Renal cortical epithelial cell (primary cell): ENCODE measurements at regions not wholly inside any gene's neighbourhood (a gene's known extent, or its start where the extent isn't known, plus 50 kb on each side); places are given as distances from the start of the nearest gene placed in this dataset.
"Not testable (repeated sequence)": the region's sequence is repeated elsewhere in the genome, so short reads cannot be mapped to it uniquely, and the experiment has no call there.

Experiments
- DNase-seq: peaks from one replicate; pipeline ENCODE4 v3.0.0-alpha.2; 2011; ENCODE audit warnings: low read depth

DNA sequence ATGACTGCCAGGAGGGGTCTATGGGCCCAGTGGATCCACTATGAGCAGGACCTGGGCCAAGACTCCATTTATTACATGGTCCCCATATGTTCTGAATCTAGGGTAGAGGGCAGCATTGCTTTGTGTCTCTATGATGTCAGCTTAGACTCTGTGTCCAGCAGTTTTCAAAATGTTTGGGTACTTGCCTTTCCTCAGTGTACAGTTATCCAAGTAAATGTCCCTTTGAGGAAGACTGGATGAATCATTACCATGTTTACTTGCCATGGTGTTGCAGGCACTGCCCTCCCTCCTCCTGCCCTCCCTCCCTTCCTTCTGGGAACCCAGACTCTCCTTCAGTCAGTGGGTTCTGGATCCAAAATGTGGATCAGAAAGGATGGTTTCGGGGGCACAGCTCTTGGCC lies 108.6 kb downstream of the NRN1 start:
- no peak for DNase-seq

DNA sequence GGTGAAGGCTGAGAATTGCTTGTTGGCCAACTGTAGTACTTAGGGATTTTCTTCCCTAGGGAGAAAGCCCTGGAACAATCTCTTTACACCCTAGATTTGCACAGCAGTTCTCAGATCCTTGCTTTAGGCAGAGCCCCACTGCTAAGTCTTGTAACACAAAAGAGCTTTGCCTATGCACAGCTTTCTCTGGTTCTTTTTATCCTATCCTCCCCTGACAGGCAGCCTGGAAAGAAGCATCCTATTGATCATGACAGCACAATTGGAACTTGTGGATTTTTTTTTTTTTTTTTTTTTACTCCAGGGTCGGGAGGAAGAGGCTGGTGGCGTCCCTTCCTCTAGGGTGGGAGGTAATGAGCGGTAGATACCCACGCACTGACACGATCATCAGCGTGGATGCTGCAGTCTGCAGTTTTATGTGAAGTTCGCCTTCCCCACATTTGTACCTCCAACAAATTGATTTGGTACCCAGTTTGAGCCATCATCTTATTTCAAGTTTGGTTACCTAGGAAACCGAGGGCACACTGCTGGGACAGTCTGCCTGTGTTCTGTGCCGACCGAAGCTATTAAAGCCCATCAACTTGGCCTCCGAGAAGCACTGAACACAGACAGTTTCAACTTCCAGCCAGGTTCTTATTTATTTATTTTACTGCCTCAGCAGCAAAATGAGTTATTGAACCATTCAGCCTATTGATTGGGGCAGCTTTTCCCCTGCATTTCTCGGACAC lies 110.1 kb downstream of the NRN1 start:
- no peak for DNase-seq

DNA sequence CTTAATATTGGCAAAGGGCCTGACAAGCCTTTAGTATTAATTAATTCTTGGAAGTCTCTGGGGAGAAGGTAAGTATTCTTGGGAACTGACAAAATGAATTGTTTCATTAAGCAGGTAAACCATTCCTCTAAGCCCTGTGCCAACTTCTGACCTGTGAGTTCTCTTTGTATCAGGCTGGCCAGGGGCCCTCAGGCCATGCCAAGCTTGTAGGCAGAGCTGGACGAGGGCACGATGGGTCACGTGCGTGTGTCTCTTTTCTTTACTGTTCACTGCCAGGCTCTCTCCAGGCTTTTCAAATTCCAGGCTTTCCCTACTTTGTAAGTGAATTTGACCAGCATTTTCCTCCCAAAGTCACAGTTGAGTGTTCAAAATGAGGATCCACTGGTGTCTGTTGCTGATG lies 112.4 kb downstream of the NRN1 start:
- no peak for DNase-seq

DNA sequence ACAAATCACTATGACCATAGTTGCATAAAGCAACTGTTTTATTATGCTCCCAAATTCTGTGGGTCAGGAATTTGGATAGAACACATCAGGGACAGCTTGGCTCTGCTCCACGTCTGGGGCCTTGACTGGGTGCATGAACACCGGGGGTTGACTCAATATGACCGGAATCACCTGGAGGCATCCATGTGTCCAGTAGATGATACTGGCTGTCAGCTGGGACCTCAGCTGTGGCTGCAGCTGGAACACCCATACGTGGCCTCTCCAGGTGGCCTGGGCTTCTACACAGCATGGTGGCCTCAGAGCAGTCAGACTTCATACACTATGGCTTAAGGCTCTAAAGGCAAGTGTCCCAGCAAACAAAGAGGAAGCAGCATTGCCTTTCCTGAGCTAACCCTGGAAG lies 113.4 kb downstream of the NRN1 start:
- no peak for DNase-seq

DNA sequence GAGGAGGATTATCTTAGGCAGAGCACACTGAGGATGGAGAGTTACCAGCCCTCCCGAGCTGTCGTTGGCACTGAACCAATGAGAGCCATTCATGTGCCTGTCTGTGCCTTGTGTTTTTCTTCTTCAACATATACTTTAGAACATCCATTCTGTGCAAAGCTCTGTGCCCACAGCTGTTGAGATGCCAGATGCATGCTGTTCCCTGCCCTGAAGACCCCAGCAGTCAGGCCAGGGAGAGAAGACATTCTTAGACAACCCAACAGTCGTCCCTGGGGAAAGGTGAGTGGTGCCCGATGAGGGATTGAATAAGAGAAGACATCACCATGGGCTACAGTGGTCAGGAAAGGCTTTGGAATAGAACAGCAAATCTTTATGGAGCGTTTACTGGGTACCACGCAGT lies 114.1 kb downstream of the NRN1 start:
- no peak for DNase-seq

DNA sequence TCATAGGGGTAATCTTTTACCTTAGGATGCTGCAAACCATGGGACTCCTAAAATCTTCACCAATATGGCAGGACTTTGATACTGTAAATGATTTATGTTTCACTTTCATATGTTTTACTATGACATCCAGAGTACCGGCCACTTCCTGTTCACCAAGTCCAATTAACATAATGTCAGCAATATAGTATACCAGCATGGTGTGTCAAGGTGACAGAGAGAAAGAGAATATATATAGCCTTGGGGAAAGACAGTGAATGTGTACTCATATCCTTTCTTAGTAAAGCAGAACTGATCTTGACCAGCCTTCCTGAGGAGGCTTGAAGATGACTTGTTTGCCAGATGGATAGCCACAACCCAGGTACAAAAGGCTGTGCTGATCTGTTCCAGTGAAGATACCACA lies 127.9 kb downstream of the NRN1 start:
- DNase-seq: no peak

DNA sequence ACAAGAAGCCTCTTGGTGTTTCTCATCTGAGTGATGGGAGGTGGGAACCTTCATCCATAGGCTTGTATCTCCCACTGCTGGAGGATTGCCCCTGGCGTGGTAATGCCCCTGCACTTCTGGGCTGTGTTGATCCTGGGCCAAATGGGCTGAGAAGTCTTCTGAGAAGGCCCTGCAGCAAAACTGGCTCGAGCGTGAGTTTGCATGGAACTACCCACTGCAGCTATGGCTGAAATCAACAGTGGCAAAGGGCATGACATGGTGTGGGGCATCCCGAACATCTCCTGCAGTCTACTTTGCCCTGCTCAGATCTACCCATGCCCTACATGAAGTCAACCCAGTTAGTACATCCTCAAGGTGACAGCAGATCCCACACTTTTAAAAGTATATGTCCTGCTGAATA lies 130.6 kb downstream of the NRN1 start:
- DNase-seq: no peak

DNA sequence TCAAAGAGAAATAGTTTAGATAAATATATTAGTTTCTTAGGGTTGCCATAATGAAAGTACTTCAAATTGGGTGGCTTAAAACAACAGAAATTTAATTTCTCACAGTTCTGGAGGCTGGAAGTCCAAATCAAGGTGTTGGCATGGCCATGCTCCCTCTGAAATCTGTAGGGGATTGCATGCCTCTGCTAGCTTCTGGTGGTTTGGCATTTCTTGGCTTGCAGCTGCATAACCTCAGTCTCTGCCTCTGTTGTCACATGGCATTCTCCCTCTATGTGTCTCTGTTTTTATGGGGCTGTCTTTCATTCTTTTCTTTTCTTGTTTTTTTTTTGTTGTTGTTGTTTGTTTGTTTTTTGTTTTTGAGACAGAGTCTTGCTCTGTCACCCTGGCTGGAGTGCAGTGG lies 132.7 kb downstream of the NRN1 start:
- DNase-seq: not testable (repeated sequence)

DNA sequence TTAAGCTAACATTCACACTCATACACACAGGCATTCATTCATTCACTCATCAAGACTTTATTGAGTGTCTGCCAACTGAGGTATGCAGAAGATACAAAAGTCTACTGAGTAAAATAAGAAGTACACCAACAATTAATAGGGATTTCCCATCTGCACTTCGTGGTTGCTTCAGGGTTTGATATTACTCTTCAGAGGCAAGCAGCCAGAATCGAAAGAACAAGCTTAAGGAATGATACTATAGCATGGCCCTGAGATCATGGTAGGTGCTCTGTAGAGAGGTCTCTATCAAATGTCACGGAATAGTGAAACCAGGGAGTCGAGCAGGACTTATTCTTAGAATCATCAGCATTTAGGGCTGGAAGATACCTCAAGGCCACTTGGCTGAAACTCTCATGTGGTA lies 135.4 kb downstream of the NRN1 start:
- DNase-seq: no peak

DNA sequence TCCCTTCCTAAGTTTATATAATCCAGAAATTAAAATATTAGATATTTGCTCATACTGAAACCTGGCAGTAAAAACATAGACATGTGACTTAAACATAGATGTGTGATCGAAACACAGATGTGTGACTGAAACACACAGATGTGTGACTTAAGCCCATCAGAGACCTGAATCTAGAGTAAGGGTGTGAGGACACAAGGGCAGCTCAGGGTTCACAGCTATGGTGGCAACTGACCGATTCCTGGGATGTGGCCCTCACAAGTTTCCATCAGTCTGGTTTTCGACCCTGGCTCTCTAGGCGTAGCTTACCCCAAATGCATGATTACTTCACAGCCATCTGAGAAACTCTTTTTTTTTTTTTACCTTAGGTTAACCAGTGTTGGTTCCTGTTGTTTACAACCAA lies 137.0 kb downstream of the NRN1 start:
- DNase-seq: no peak

DNA sequence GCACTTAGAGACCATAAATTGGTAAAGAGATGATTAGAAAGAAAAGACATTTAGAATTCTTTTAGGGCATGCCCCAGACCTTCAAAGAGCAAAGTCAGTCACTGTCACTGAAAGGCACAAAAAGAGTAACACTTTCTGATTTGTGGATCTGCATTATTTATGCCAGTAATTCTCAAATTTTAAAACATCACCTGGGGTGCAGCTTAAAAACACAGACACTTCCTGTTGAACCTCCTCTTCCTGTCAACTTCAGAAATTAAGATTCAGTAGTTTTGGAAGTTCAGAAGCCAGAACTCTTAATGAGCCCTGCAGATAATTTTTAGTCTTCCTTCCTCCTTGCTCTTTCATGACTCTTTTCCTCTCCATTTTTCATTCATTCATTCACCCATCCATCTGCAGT lies 137.5 kb downstream of the NRN1 start:
- no peak for DNase-seq

DNA sequence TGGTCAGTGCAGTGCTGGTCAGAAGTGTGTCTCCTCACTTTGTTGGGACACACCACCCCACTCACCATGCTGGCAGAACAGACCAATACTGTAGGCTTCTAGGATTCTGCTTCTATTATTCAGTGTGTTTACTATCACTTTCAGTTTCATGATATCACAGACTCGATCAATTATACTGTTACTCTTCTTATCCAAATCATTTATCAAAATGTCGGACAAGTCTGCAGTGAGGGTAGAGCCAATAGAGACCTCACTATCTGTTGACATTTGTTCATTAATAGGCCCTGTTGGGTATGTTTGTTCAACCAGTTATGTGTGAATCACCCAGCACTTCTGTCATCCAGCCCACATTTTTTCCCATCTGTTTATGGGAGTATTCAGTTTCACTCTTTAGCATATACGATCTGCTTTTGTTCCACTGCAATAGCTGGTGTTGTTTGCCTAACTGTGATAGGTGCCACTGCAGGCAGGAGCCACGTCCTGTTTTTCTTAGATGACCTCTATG lies 140.1 kb downstream of the NRN1 start:
- peak; percentile 72 for DNase-seq

DNA sequence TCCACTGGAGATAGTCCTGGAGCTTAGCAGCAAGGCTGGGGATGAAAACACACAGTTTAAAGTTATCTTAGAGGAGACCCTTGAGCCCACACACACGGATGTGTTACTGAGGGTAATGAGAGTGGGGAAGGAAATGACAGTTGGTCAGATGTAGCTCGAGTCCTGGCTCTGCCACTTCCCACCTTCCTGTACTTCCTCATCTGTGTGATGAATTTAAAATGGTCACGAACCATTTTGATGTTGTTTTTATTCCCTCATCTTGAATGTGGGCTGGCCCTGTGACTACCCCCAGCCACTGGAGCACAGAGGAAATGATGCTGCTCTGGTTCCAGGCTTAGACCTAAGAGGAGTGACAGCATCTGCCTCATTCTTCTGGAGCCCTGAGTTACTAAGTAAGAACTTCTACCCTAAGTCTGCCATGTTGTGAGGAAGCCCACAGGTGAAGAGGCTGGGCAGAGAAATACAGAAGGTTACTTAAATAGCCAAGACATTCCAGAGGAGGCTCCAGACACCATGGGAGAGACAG lies 141.2 kb downstream of the NRN1 start:
- DNase-seq: no peak

DNA sequence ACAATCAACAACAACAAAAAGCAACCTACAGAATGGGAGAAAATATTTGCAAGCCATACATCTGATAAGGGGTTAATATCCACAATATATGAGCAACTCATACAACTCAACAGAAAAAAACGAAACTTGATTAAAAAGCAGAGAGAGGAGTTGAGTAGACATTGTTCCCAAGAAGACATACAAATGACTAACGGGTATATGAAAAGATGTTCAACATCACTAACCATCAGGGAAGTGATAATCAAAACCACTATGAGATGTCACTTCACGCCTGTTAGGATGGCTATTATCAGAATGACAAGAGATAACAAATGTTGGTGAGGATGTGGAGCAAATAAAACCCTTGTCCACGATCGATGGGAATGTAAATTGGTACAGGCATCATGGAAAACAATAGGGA lies 145.9 kb downstream of the NRN1 start:
- no peak for DNase-seq

DNA sequence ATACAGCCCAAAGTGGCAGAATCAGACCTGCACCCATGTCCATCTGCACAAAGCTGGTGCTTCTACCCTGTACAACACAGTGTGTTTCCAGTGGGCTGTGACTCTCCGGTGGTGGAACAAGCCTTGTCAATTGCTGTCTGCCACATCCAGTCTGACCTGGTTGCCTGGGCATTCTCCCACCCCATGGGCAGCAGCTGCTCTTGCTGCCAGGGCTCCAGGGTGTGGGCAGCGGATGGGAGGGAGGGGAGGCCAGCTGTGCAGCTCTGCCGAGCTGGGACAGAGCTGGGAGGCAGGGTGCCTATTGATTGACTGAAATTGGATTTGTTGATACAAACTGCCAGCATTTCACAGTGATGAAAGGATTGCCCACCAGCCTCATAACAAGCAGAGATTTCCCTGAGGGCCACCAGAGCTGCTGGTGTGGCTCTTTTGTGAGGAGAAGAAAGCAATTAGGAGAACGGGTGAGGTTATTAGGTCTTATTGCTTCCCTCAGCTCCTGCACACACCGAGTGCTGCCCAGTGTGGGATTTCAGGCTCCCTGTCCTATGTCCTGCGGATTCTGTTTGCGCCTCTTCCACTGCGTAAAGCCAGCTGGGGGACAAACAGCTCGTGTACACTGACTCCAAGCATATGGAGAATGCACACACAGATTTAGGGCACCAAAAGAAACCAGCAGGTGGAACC lies 150.8 kb downstream of the NRN1 start:
- no peak for DNase-seq

DNA sequence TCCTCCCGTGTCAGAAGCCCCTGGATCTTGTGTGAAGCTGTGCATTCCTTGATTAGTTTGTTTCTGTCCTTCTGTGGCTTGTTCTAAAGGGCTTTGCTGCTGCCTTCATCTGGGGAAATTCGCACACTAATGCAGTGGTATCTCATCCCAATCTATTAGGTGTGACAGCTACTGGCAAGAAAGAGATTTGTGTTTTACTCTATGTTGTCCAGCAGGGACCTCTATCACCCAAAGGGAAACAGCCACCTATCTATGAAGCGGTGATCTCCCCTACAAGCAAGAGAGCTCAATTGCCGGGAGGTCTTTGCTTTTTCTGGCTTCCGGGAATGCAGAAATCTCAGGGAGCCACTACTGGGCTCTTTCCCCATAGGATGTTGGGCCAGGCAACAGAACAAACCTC lies 151.8 kb downstream of the NRN1 start:
- DNase-seq: no peak

DNA sequence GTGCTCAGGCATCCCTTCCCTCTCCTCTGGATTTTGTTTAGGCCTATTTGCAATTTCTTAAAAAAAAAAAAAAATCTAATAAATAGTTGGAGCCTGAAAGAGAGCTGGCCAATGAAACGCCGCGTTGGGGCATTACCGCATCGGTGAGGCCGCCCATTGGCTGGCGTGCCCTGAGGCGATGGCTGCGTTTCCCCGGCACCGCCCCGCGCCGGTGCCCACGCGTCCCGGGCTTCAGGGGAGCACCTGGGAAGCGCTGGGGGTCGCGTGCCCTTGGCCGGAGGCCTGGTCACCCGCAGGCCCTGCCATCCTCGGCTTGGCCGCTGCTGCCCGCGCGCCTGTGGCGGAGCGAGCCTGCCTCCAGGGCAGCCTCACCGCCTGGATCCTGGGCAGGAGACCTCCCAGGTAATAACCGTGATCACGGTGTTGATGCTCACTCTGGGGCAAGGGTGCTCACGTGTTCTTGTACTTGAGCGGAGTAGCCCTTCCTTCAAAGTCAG lies 155.4 kb downstream of the NRN1 start:
- DNase-seq: peak; percentile 4

DNA sequence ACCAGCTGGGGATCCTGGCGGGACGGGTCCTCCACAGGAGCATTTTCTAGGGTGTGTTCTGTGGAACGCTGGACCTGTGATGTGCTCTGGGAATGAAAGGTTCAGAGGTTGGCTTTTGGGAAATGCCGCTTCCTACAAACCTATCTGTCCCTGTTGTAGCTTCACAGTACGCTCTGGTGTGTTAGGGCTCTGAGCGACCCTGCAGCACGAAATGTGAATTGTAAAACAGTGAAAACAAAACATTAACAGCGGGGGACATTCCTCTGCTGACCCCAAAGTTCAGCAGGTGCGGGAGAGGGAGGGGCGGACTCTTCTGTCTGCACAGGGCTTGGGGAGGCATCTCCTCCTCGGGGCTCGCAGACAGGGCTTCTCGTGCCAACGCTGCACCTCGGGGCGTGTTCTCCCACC lies 155.9 kb downstream of the NRN1 start:
- no peak for DNase-seq

DNA sequence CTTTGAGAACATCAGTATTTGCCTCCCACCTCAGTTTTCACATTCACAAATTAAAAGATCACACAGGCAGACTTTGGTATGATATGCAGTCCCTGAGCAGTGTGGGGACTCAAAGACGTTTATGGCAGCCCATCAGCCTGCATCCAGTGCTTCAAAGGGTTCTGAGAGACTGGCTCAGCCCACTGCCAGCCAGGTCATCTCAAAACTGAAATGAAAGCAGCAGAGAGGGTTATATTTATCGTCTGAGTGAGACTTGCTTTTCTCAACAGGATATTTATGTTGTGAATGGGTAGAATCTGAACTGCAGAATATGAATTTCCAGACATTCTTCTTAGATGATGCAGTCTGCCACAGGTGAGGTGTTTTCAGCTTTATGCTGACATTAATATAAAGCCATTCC lies 159.8 kb downstream of the NRN1 start:
- no peak for DNase-seq

DNA sequence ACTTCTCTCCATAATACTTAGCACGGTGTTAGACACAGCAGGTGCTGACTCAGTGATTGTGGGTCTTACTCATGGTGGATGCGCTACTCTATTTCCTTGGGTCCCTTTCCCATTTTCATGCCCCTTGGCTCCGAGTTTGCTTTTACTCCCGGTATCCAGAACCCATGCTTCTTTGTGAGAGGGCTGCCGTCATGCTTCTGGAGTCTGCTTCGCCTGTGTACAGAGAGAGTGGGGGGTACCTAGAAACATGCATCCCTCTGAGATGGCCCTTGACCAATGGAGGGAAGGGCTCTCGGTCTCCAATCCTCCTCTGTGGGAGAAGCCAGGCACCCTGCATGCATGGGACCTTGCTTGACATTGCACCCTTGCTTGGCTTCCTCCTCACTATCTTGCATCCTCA lies 160.4 kb downstream of the NRN1 start:
- no peak for DNase-seq

DNA sequence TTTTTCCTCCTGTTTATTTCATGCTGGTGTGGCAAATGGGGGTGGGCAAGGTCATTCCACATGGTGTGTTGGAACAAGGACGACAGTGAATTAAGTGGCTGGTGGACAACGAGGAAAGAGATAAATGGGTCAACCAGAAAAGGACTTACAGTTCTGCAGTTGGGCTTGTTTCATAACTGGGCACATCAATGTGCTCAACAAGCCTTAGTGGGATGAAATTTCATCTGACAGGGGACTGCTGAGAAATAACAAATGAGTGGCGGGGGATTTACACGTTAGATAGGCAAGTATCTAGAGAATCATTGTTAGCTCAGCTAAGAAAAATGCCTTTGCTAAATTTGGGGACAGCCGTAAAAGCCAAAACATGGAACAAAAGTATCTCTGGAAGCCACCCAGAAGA lies 163.6 kb downstream of the NRN1 start:
- DNase-seq: no peak

DNA sequence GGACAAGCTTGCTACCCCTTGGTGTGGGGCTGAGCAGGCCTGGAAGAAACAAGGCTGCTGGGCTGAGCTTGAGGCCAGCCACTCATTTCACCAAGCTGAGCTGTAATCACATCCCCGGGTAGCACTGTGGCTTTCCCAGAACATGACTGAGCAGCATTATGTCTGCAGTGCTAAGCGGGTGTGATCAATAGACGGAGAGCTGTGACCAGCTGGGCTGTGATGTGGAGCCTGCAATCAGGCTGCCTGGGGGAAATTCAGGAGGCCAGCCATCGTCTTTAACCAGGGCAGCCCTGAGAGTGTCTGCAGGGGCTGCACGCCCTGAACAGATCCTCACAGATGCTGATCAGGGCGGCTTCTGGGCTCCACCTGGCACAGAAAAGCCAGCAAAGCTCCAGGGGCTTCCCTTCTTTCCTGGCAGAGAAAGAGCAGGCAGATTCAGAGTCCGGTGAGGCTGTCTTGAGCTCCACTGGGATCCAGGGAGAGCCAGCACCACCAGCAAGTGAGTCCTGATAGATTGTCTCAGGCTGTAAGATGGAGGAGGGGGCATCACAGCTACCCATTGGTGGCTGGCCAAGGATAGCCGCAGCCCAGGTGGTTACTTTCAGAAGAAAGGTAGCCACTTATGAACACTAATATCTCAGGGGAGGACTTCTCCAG lies 165.9 kb downstream of the NRN1 start:
- no peak for DNase-seq
